Stimulated activated CD4-positive, alpha-beta T cell treated with anti-CD3 and anti-CD28 coated beads, Interleukin-12 subunit alpha, Interleukin-12 subunit beta, amount 100 ng/mL, for 24 hours (primary cell): ENCODE measurements at regions not wholly inside any gene's neighbourhood (a gene's known extent, or its start where the extent isn't known, plus 50 kb on each side); places are given as distances from the start of the nearest gene placed in this dataset.

Experiments used
- DNase-seq, 2 experiments: peaks; one replicate each; pipeline ENCODE4 v3.0.0-alpha.2; 2020; ENCODE audit warnings: low read depth in 2 of 2

DNA sequence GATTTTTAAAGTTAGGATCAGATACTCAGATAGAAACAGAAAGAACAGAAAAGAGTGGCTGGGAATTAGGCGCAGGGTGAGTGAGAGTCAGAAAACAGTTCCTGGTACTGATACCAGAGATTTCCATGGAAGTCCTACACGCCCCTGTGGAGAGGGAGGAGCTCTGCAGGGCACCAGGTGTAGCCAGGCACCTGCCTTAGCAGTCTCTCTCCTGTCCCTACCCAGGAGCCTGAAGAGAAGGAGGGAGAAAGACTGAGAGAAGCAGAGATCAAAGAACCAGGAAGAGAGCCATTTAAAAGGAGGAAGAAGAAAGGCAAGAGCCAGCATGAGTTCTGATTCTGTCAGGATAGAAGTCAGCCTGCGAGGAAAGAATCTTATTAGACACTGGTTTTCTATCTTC lies 65.0 kb downstream of the CBLN1 start:
- DNase-seq, result no peak

DNA sequence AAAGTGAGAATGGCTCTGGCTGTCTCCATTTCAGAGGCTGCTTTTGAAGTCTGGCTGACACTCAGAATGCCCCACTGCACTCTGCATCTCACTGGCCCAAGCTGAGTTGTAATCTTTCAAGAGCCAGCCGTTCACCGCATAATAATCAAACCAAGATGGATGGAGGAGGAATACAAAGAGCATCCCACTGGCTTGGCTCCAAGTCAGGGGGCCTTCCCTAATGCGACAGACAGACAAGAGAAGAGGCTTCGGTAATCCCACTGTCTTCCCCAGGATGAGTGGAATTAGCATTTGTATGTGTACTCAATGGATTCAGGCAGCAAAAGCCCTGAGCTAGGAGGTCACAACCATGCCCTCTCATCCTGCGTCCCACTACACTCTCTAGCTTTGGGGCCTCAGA lies 68.0 kb downstream of the CBLN1 start:
- no peak for DNase-seq

DNA sequence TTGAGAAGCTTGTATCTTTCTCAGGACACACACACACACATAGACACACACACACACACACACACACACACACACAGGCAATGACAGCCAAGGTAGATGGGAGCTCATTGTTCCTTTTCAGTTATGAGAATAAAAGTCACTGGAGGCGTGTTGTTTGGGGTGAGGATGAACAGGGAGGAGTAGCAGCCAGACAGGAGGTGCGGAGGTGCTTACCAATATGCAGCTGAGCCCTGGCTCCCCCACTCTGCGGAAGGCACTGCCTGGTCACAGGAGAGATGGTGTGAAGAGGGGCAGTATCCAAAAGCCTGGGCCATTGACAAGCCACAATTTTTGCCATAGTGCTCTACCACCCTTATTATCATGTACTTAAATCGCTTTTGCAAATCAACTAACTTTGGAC lies 77.4 kb downstream of the CBLN1 start:
- DNase-seq, result no peak

DNA sequence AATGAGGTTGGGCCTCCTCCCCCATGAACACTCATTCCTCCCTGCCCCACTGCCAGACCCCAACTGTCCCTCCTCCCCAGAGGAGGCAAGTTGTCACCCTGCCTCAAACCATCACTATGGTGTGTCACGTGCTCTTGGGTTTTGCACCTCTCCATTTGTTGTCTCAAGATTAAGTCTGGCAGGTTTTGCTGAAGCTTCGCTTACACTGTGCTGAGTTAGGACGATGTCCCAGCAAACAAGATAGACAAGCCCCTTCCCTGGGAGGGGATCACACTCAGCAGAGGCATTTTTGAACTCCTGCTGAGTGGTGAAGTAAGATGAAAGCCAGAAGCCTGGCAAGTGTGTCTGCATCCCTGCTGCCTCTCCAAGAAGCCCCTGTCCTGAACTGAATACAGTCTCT lies 78.3 kb downstream of the CBLN1 start:
- DNase-seq, result no peak

DNA sequence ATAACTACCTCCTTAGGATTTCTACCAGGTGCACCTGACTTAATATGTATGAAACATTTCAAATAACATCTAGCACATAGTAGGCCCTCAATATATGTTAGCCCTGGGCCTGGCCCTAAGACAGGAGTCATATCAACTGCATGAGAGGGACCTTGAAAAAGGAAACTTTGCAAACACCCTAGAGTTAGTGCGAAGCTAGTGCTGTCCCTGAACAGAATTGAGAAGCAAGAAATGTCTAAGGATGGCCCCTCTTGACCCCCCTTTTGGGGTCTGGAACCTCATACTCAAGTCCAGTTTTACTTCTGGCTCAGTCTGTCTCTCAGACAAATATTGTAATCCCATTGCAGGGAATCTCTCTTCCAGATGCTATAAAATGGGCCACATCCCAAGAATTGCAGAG lies 80.5 kb downstream of the CBLN1 start:
- no peak for DNase-seq

DNA sequence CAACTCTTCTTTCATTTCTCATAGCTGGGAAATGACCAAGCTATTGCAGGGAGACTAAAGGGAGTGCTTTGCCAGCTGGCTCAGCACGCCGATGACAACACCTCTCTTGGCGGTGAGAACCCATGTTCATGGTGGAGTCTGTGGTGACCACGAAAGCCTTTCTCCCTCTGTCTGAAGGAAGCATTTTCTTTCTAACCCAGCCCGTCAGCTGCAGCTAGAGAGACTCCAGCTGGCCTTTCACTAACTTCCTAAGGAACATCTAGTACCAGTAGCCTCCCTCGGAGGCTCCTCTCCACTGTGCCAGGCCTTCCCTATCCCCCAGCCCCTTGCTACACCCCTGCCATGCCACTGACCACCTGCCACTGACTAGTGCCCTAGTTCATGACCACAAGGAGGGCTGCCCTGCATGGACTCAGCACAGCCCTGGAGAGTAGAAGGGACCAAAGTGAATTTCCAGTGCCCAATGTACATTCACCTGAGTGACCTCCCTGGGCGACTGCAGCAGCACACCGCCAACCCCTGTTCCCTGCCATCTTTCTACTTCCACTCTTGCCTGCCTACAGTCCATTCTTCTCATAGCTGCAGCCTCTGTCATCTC lies 81.3 kb downstream of the CBLN1 start:
- DNase-seq, result no peak

DNA sequence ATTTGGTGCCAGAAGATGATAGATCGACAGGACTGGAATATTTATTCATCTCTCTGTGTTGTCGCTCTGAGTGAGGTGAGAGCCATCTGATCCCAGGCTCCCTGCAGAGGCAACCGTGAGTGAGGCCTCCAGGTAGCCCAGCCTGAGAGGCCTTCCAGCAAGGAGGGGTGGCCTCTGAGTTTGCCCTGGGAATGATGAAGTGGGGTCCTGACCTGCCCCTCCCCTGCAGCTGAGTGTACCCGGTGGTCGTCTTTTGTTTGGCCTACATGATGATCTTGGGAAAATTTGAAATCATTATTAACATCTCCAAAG lies 86.4 kb downstream of the CBLN1 start:
- DNase-seq, result no peak

DNA sequence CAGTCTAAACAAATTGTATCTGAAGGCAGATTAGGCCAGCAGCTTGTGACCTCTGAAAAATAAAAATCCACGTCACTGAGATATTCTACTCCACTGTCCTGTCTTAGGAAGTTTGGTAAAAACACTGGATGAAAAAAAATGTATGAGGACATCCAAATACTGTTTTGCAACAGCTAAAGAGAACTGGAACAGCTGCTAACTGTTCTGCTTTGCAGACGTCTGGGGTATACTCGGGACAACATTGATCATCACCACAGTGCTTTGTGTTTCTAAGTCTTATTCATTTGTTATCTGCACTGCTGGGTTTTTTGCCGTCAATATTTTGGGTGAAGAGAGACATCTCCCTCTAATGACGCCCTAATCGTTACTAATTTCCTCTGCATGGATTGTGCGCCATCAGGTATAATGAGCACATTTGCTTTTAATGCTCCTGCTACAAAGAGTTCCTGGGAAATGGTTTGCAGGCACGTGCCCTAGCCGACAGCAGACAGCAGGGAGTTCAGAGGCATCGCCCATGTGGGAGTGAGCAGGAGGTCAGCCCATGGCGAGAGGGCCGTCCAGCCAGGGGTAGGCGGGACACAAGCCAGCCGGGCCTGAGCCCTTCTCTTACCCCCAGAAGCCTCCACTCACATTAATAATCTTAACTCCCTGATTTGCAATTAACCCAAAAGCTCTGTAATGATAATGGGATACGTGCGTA lies 87.0 kb downstream of the CBLN1 start:
- no peak for DNase-seq

DNA sequence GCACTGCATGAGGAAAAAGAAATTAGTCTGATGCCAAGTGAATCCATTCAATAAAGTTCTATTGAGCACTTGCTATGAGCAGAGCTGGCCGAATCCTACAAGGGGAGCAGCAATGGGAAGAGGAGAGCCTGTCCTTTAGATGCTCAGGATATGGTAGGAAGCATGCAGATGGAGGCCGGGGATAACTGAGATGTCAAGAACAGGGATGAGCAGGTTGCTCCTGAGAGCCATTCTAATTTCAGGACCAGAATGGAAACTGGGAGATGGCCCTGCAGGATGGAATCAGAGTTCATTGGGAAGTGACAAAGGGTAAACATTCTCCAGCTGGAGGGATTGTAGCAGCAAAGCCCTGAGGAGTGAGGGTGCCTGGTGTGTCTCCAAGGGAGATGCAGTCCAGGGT lies 88.0 kb downstream of the CBLN1 start:
- DNase-seq, result no peak

DNA sequence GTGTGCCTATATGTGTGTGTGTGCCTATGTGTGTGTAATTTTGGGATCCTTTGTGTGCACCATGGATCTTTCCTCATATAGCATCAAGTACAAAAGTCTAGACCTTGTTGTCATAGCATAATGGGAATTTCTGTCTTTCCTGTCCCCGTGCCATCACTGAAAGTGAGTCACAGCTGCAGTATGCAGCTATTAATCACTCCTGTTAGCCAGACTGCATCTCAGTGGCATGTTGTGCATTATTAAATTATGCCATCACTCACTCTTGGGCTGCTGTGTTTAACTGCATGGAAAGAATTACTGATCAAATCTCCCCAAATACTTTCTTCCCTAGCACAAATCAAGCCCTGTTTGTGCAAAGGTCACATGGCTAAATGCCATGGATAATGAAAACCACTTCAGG lies 92.4 kb downstream of the CBLN1 start:
- no peak for DNase-seq

DNA sequence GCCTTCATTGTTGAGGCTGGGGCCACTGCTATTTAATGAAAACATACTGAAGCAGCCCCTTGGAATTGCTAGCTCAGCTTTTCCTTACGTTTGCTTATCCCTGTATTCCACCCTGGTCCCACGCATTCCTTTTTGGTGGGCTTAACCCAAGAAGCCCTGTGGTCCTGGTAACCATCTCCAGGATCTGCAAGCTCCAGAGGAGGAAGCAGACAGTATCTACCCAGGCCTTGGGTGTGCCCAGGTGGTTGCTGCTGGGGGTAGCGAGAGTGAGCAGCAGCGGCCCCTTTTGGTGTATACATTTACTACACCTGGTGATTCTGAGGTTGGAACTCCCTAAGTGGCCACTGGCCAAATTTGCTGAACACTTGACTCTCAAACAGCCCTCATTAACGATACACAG lies 97.7 kb downstream of the CBLN1 start:
- no peak for DNase-seq

DNA sequence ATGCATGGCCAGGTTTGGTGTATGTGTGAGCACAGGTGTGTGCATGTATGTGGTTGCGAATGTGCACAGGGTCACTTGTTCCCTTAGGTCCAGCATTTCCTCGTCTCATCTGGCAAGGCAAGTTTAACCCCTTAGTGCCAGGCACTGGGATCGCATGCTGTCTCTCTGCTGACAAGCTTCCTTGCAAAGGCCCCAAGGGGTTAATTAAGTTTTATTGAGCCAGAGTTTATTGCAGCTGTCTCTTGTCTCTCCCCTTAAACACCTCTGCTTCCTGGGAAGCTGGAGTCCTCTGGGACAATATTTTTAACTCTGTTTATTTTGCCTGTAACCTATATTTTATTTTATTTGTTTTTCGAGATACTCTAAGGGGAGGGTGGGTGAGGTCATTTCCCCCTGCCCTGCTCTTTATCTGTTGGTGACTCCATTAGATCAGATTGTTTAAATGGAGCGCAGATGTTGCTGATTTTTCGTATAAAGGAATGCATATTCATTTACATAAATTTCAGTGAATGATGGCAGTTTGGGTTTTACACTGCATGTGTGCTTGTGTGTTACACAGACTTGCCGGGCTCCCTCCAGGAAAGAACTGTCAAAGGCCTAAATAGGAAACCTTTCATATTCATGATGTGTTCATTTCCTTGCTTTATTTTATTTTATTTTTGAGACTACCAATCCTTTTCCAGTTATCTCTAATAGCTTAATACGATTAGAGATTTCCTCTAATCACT lies 99.7 kb downstream of the CBLN1 start:
- DNase-seq, result no peak

DNA sequence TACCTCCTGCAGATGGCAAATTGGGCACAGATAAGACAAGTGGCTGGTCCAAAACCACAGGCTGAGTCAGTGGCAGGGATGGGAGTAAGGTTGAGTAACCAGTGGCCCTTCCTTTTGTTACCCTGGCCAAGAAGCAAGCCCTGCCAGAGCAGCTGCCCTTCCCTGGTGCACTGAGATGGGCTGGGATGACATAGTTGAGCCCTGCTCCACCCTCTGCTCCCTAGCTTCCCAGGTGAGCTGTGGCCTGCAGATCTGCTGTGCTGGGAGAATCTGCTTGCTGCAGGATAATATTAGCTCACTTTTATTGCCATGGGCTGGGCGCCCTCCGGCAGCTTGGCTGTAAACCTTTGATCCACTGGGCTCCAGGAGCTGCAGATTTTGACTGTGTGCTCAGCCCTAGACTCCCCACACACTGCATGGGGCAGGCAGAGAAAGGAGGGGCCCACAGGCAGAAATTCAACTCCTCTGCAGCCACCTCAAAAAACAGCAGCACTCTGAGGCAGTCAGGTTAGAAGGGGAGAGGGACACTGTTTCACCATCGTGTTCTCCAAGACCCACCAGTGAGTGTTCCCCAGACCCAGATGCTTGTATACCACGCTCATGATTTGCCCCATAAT lies 101.8 kb downstream of the CBLN1 start:
- DNase-seq, result no peak

DNA sequence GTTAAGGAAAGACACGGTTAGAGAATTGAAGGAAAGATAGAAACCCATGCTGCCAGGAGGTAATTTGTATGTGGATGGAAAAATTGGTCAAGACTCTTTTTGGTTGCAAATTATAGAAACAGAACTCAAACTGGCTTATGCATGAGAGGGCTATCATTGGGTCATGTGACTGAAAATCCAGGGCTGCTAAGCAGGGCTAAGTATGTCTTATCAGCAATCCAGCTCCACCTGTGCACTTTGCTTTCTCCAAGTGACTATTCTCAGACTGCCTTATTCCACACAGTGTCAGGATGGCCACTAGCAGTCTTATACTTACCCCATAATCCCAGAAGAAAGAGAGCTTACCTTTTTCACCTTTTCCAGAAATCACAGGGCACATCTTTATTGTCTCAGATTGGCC lies 113.5 kb downstream of the CBLN1 start:
- DNase-seq, result no peak

DNA sequence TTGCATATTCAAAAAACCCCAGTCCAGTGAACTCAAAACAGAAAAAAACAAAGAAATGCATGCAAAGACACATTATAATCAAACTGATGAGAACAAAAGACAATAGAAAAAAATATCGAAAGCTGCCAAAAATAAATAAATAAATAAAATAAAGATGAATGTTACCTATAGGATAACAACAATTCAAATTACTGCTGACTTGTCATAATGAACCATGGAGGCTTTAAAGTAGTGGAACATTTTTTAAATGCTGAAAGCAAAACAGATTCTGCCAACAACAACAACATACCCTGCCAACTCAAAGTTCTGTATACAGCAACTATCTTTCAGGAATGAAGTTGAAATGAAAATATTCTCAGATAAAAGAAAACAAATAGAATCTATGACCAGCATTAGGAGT lies 116.6 kb downstream of the CBLN1 start:
- DNase-seq, result no peak

DNA sequence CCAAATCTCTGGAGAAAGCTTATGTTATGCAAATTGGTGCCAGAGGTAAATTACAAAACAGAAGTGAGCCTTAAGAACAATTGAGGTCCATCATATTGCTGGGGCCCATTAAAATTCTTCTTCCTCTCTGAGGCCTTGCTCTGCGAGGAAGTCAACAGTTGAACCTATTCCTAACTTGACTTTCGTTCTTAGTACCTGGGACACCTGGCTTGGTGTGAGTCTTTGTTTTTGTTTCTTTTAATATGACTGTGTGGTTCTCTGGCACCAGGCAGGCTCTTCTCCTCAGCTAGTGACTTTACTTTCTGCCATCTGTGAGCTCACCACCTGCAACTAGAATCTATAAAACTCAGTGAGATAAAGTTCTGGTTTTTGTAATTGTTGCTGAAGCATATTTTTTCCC lies 120.4 kb downstream of the CBLN1 start:
- no peak for DNase-seq

DNA sequence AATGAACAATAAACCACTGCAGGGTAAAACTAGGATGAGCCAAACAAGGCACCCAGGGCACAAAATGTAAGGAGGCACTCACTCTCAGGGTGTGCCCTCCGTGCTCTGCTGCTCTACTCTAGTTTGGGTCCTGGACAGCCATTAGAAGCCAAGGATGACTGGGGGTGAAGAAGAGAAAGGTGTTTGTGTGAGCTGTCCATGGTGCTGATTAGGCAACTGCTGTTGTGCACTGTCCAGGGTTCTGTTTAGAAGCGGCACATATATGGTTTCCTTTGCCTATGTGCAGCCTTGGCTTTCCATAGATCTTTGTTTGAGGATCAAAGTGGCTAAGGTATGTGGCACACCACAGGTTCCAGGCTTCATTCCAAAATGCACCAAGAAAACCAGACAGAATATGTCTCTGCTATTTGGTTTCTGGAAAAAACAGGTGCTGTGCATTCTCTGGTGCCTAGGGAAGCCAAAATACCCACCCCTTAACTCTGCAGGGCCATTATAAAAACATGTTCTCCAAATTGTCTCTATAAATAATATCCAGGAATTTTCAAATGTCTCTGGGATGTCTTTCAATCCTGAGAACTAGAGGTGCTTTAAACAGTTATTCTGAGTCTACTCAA lies 123.5 kb downstream of the CBLN1 start:
- no peak for DNase-seq

DNA sequence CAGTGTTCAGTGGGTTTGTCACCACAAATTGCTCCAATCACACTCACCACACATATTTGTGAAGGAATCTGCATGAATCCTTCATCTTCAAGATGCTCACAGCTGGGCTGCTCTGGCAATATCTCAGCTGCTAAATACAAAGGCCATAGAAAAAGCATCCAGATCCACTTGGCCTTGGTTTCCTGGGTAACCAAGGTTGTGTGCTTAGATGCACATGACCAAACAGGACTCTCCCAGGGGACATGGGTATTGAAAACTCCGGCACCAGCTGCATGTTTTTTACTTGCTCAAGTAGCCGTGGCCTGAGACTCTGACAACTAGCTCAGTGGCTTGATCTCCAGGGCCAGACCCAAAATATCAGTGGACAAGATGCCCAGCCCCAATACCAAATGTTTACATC lies 131.3 kb downstream of the CBLN1 start:
- no peak for DNase-seq

DNA sequence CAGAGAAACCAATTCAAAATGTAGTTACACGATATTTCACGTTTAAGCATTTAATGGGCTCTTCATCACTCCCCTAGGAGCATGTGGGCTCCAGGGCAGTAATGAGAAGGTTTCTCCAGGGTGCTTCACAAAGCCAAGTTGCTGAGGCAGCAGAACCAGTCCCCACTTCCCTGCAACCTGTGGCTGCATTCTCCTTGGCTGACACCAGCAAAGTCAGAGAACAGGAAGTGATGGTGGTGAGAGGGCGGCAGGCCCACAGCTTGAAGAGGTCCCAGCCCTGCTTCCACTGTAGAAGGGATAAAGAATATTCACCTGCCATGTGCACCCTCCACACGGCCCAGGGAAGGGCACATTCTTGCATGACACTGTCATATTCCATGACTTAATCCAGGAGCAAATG lies 133.2 kb downstream of the CBLN1 start:
- DNase-seq, result no peak

DNA sequence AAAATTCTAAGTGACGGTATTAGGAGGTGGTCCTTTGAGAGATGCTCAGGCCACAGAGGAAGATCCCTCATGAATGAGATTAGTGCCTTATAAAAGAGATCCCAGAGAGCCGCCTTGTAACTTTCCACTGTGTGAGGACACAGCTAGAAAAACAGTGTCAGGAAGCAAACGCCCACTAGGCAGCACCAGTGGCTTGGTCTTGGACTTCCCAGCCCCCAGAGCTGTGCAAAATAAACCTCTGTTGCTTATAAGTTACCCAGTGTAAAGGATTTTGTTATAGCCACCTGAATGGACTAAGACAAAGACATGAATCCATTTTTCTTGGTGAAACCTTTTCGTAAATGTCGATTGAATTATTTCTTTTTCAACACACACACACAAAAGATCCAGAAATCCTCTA lies 141.0 kb downstream of the CBLN1 start:
- DNase-seq, result no peak

DNA sequence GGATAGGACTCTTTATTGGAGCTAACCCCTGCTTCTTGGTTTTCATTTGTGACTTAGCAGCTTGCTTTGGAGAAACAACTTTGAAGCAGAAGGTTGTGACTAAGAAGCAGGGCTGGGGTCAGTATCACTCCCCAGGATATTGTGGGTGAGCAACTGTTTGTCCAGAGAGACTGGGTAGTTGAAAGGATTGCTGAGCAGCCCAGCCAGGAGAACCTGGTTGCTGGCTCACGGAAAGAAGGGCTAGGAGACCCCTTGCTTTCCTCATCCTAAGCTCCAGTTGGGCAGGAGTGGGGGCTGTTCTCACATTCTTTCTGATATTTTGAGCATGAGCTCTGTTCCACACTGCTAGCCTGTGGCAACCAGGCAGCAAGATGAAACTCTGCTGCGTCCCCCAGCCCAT lies 151.2 kb downstream of the CBLN1 start:
- DNase-seq, result no peak

DNA sequence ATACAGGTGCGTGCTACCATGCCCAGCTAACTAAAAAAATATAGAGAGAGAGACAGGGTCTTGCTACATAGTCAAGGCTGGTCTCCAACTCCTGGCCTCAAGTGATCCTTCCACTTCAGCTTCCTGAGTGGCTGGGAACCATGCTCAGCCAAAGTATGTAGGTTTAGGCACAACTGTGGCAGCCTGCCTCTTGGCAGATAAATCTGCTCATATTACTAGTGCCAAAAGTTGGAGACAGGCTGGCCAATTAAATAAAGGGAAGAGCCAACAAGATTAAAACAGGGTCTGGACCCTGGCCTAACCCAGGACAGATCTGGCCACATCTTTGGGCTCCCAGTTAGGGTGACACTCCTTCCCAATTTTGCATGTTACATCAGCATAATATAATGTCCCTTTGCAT lies 151.7 kb downstream of the CBLN1 start:
- no peak for DNase-seq

DNA sequence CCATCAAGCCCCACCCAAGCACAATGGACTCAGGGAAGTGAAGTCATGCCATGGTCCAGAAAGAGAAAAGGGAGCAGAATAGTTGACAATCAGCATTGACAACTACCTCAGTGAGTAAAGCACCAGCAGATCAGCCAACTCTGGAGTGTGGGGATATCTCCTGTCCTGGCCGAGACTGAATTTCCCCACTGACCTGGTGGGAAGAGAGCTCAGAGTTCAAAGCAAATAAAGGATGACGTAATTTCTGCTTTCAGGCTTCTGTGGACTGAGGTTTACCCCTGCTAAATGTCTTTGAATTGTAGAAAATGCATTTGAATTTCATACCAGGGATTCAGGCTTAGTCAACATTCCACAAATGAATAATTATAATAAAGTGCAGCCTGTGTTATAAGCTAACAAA lies 152.9 kb downstream of the CBLN1 start:
- DNase-seq, result no peak
